NCI-H146 (cell line): ENCODE measurements at regions not wholly inside any gene's neighbourhood (a gene's known extent, or its start where the extent isn't known, plus 50 kb on each side); places are given as distances from the start of the nearest gene placed in this dataset.
A peak's percentile ranks its signal among the peaks of the same experiment; 100 is the strongest.
"Not testable (repeated sequence)": the region's sequence is repeated elsewhere in the genome, so short reads cannot be mapped to it uniquely, and the experiment has no call there.

Experiments used
- DNase-seq: peaks from one replicate; lab custom pipeline; 2025; lab: John Stamatoyannopoulos, UW

DNA sequence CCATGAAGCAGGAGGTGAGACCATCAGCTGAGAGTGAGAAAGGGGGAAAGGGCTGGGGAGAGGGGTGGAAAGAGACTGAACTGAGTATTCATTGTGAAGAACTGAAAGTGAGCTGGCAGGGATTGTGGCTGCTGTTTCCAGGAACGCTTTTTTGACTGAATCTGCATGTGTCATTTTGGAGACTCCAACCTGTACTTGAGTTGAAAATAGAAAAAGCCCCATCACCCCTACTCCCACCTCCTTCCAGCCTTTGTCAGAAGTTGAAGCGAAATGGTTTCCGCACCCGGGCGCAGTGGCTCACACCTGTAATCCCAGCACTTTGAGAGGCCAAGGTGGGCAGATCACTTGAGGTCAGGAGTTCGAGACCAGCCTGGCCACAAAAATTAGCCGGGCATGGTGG is 128.0 kb upstream of the GPR12 start:
- no peak for DNase-seq

DNA sequence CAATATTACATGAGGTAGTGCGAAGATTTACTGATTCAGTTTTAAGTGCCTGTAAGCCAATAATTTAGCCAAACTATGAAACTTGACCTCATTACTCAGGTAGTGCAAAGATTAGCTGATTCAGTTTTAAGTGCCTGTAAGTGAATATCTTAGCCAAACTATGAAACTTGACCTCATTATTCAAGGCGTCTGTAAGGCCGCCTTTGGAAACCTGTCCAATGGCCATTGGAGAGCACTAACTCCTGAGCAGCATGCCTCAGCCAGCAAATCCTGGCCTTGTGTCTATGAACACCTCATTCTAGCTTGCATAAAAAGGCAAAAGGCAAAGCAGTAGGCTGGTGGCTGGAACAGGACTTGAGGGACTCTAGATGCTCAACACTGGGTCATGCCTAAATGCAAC is 127.0 kb upstream of the GPR12 start:
- DNase-seq: no peak

DNA sequence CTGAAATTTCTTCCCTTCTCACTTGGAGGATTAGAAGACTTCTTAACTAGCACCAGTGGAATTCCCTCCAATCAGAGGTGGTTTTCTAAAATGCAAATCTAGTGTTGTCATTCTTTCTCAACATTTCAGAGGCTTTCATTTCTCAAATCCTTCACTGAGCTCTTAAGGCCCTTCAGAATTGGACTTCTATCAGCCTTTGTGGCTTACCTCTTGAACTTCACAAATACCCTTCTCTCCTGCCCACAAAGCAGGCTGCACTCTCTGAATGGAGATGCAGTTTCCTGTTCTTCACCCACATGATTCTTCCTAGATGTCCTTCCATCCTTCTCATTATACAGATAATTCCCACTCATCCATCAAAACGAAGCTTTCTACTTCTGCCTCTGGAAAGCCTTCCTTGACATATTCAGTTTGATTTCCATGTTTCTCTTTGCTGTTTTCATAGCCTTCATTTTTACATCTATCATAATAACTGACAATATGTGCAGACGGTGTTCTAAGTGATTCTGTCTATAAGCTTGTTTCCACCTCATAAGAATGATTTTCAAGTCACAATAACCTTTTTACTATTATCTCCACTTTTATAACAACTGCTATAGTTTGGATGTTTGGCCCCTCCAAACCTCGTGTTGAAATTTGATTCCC is 123.1 kb upstream of the GPR12 start:
- no peak for DNase-seq

DNA sequence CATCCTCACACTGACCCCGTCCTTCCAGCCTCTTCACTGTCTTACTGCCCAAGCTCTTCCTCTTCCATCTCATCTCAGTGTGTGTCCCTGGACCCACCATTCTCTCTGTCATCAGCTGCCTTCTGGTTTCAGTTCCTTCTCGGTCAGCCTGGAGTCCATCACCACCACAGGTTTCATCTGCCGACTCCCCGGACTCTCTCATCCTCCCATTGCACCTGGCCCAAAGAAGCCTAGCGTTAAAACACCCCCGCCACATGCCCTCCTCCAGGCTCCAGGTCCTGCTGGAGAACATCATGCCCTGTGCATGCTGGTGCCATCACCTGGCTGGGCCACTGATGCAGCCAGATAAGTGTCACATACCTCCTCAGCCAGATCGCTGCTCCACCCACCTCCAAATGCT is 122.1 kb upstream of the GPR12 start:
- DNase-seq: no peak

DNA sequence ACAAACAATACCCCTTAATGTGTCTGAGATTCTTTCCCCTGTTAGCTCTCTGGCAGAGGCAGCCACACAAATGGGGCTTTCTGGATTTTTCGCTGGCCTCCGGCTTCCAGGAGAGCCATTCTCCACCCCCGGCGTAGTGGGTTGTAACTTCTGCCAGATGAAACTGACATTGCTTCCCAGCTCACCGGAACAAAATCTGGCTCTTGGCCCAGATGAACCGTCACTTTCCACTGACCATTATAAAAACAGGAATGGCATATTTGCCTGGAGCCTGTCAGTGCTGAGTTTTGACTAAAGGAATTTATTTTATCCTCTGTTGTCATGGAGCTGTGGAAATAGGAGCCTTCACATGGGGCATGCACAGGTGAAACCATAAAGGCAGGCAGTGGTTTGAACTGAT is 120.6 kb upstream of the GPR12 start:
- DNase-seq: no peak

DNA sequence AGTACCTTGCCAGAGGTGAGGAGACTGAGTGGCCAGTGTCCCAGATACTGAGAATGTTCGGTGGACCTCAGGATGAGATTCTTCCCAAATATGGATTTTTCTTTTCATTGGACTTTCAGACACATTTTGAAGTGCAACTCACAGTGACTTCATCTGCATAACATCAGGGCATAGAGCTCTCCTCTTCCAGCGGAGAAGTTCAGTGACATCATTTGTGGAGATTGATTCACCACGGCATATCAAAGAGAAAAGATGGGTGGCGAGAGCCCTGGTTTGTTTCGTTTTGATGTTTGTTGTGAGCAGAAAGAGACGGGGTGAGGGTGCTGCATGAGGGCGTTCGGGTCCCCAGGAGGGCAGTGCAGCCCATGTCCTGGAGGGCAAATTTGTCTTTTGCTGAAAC is 120.1 kb upstream of the GPR12 start:
- DNase-seq: no peak

DNA sequence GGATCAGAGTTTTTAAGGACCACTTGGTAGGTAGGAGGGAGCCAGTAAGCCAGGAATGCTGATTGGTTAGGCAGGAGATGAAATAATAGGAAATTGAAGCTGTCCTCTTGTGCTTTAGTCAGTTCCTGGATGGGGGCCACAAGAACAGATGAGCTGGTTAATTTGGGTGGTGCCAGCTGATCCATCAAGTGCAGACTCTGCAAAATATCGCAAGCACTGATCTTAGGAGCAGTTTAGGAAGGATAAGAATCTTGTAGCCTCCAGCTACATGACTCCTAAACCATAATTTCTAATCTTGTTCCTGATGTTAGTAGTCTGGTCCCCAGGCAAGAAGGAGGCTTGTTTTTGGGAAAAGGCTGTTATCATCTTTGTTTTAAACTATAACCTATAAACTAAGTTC is 117.9 kb upstream of the GPR12 start:
- no peak for DNase-seq

DNA sequence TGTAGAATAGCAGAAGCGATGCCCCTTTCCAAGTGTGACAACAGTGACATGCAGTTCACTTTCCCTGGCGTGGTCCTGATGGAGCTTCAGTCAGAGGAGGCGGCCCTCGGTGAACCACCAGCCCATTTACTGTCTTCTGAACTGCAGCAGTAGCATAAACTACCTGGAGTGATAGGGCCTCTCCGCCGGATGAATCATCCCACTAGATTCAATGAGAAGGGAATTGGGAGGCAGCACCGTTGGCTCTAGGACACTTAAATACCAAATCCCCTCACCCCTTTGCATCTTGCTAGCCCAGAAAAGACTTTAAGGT is 112.8 kb upstream of the GPR12 start:
- no peak for DNase-seq

DNA sequence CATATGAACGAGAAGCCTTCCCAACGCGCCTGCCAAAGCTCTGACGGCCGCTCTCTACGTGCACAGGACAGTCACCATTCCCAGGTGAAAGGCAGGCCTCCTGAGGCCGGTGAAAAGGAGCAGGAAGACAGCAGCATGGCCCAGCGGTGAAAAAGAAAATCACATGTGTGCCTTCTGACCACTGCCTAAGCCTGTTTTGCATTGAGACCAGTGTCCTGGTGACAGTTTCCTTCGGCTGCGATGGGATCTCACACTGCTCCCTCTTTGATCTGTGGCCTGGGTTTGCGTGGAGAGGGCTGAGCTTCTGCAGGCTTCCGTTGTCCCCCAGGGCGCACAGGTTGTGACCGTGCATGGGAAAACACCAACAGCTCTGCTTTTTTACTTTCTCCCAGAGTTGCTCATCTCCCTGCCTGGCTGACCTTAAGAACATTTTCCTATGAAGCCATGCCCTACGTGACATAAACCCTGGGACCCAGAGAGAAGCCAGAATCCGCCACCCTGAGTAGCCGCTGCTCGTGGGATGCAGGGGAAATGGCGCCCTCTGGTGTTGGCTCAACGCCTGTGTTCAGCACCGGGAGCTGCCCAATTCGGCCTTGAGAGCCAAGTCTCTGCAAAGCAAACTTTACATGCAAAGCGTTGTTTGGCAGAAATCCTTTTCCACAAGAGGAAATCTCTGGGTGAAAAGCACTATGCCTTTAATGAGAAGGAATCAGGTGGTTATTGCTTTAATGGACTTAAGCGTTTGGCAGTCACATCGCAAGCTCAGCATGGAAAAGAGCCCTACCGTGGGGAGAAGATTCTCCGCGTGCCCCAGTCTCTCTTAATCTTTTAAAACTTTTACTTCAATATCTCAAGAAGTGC is 112.2 kb upstream of the GPR12 start:
- DNase-seq: peak; percentile 84

DNA sequence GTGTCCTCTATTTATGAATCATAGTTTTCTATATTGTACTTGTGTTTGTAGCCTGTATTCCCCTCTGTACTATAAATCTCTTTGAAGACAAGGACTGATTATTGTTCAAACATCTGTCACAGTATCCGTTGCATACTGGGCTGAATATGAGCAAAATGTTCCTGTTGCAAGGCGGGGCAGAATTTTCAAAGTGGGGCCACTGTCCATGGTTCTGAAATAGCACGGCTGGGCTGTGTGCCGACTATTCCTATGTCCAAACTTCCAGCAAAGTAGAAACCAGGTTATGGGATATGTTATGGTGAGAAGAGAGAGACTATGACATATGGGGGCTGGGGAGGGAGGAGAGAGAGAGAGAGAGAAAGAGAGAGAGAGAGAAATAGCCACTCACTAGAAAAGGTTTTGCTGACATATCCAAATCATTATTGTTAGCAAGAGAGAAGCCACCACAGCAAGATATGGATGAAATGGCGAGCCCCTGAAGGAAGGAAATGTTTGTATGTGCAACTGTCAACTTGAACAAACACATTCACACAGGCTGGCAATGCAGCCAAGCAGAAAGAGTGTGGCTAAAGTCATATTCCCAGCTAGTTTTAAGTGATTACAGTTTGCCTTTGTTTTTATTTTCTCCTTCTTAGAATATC is 107.0 kb upstream of the GPR12 start:
- DNase-seq: no peak

DNA sequence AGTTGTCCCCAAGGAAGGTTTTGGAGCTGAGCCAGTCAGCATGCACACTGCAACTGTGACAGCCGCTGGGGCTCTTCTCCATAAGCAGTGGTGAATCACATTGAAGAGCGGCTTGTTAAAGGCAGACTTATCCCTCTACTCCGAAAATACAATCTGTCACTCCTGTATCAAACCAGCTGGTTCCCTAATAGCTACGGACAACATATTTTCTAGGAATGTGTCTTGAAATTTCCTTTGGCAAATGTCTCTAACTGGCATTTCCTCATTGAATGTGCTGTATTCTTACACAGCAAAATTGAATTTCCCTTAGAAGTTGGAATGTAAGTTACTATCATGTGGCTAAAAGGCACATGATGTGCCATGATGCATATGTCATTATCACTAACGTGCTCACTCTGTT is 104.0 kb upstream of the GPR12 start:
- DNase-seq: no peak

DNA sequence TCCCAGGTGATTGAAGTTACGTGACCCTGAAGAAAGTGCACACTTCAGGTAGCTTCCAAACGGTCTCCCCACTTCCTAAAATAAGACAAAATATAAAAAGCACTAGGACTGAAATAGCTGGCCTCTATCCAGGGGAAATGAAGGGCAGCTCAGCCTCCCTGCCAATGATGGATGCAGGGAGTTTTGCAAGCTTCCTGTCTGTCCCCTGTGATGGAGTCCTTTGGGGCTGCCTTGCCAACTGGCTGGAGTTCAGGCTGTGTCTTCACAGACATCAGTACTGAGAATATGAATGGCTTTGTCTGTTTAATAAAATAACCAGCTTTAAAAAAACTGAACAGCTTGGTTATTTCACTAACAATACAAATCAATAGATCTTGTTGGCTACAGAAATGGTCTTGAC is 101.4 kb upstream of the GPR12 start:
- no peak for DNase-seq

DNA sequence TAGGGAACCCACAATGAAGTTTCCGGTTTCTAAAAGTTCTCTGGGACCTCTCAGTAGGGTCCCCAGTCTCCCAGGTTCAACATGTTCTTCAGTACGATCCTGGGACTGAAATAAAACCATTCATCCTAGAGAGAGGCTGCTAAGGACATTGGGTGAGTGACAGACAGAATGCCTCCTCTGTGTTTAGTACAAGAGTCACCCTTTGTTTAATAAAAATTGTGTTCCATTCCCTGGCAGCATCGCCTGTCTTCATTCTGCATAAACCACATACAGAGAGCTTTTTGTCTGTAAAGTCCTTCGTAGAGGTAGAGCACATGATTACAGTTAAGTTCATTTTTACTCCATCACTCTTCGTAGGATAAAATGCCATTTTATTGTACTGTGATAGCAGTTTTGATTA is 95.3 kb upstream of the GPR12 start:
- DNase-seq: no peak

DNA sequence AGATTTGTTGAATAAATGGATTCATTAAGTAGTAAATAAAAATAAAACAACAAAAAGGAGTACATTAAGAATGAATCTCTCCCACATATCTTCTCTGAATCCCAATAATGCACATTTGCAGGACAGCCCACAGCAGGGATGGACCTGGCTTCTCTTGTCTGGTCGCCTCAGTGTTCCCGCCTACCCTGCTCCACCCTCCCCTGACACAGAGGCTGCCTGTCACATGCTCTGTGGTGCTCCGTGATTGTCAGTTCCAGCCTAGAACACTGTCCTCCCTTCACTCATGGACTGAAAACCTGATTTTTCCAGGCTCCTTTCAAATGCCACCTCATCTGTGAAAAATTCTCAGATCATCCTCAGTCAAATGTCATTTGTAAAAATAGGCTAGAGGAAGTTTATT is 94.5 kb upstream of the GPR12 start:
- no peak for DNase-seq

DNA sequence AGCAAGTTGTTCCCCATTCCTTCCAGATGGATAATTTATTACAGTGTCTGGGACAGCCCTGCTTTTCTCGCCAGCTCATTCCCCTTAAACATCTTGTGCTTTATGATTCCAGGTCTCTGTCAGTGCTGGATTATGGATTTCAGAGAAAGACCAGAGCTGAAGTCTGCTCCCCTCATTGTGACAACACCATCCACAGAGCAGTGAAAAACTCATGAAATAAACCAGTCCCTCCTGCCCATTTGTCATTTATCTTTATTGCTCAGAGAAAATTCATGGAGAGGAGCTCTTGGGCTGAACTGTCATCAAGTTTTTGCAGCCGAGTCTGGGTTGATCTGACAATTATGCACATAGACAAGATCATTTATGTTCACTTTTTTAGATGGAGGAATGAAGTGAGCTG is 92.7 kb upstream of the GPR12 start:
- no peak for DNase-seq

DNA sequence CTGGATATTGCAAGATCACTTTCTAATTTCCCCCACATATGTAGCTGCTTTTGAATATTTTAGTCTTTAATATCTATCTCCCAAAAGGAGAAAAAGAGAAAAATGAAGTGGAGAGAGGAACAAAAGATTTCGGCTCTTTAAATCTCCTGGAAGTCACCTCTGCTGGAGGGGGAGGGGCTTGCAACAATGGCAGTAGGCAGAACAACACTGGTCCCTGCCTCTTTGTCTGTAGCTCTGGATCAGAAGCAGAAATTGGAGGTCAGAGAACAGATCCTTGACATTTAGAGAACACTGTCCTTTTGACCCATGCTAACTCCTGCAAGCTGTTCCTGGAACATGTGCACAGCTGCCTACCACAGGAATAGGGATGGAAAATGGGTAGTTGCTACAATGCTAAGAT is 86.7 kb upstream of the GPR12 start:
- no peak for DNase-seq

DNA sequence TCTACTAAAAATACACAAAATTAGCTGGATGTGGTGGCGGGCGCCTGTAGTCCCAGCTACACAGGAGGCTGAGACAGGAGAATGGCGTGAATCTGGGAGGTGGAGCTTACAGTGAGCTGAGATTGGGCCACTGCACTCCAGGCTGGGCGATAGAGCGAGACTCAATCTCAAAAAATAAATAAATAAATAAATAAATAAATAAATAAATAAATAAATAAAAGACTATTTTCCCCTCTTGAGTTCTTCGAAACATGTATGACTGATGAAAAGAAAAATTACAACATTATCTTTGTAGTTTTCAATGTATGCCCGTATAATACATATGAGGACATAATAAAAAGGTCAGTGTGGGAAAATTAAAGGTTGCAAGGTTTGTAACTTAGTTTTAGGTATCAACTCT is 84.5 kb upstream of the GPR12 start:
- DNase-seq: not testable (repeated sequence)

DNA sequence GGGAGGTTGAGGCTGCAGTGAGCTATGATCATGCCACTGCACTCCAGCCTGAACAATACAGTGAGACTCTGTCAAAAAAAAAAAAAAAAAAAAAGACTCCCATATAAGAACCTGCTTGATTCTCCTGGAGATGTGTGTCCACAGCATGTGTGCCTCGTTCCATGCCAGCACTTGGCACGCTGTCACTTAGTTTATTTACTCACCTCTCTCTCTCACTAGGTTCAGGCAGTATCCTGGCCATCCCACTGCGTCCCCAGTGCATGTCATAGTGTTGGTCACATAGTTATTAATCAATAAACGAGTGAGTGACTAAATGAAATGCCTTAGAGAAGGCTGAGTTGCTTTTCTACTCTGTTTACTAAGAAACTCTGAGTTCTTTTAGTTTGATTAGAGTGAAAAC is 79.1 kb upstream of the GPR12 start:
- peak; percentile 27 for DNase-seq

DNA sequence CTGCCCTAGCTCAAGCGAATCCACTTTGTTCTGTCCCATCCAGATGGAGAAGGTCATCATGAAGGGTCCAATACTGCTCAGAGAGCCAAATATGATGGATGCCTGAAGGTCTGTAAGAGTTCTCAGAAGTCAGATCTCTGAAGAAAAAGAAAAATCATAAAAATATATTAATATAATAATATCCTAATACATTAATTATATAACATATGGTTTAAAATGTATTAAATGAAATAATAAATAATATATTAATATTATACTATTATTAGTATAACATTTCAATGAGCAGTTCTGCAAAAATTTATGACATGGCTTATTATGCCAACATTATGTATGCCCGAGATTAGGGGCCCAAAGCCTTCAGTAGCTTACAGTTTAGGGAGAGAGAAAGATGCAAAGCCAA is 78.2 kb upstream of the GPR12 start:
- no peak for DNase-seq

DNA sequence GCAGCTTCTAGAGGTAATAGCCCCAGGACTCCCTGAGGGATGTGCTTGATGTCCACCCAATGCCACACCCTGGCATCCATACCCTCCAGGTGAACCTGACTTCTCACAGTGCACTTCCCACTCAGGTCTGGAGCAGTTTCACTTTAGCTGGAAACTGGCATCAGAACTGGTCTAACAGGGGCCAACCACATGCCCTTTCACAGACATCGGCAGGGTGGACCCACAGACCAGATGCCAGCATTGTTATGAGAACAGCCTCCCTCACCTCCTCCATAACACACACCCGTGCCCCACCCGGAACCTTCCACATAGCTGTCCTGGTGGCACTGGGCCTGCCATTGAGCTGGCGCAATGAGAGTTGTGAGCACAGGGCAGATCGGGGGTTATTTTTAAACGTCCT is 77.4 kb upstream of the GPR12 start:
- DNase-seq: no peak

DNA sequence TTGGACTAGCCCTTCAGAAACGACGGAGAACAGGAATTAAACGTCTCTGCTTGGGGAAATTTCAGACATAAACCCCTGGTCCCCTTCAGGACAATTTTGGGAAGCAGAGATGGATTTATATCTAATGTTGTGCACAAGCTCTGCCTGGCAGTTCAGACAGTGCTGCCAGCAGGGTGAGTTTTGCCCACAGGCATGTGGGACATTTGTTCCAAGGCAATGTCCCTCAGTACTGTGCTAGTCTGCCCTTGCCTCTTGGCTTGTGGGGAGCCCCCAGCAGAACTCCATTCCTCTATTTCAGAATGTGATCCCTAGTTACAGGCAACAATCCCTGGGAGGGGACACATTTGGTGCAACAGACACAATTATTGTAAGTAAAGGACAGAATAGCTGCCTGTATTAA is 76.5 kb upstream of the GPR12 start:
- DNase-seq: no peak

DNA sequence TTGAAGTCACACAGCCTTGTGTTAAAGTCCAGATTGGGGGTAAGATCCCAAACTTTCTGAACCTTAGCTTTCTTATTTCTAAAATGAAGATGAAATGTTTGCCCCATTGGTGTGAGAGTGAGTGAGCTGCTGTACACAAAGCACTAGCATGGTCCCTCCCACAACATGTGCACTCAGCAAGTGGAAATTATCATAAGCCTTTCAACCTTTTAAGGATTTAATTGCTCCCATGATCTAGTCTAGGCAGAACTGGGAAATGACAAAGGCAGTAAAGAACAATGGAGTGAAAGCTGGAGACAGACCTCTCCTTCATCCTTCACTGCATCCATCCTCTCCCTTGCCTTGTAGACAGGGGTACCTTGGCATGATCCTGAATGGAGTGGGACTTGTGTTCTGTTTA is 76.0 kb upstream of the GPR12 start:
- peak; percentile 11 for DNase-seq

DNA sequence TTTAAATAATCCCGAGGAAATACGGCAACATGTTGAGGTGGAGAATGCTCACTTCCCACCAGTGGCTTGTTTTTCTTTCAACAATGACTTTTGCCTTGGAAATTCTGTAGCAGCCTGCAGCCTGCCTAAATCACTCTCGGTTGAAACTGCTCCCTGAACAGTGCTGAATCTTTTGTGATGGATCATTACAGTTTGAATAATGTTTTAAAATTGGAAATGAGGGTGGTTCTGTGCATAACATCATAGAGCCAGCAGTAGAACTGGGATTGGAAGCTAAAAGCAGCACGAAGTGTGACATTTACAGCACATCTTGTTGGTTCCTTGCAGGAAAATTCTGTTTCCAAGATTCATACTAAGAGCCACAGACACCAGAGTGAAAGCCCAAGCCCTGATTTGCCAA is 74.1 kb upstream of the GPR12 start:
- DNase-seq: no peak
